MM.1S (cell line): ENCODE measurements at regions not wholly inside any gene's neighbourhood (a gene's known extent, or its start where the extent isn't known, plus 50 kb on each side); places are given as distances from the start of the nearest gene placed in this dataset.

Experiments
- DNase-seq: peaks from one replicate; pipeline ENCODE4 v3.0.0-alpha.2; 2015
- H2AFZ ChIP-seq: fragments of 300-600 bp; sonication (generic); 2 replicates; pipeline ENCODE4 v1.6.0; 2016; ENCODE audit warnings: antibody characterized with exemption, low read length
- H3F3A ChIP-seq: fragments of 300-600 bp; sonication (generic); 2 replicates; pipeline ENCODE4 v1.6.1; 2016; ENCODE audit warnings: mild to moderate bottlenecking, antibody characterized with exemption, low read length, moderate library complexity, mixed read lengths; ENCODE audit not compliant: insufficient read depth
- H3K27ac ChIP-seq: fragments of 300-600 bp; sonication (generic); 2 replicates; pipeline ENCODE4 v1.5.1; 2016; ENCODE audit warnings: mild to moderate bottlenecking, low read length
- H3K27me3 ChIP-seq: fragments of 300-600 bp; sonication (generic); replicated peaks from 2 replicates; pipeline ENCODE4 v1.6.0; 2016; ENCODE audit warnings: low read length; ENCODE audit not compliant: insufficient read depth
- H3K36me3 ChIP-seq: fragments of 300-600 bp; sonication (generic); replicated peaks from 2 replicates; pipeline ENCODE4 v1.6.1; 2016; ENCODE audit warnings: mild to moderate bottlenecking, low read length, mixed read lengths; ENCODE audit not compliant: insufficient read depth
- H3K4me1 ChIP-seq: fragments of 300-600 bp; sonication (generic); 2 replicates; pipeline ENCODE4 v1.6.1; 2016; ENCODE audit warnings: low read length, mixed read lengths
- H3K4me2 ChIP-seq: fragments of 300-600 bp; sonication (generic); 2 replicates; pipeline ENCODE4 v1.6.0; 2016; ENCODE audit warnings: low read depth, low read length
- H3K4me3 ChIP-seq: fragments of 300-600 bp; sonication (generic); 2 replicates; pipeline ENCODE4 v1.5.1; 2016; ENCODE audit warnings: low read length, mixed read lengths
- H3K79me2 ChIP-seq: fragments of 300-600 bp; sonication (generic); 2 replicates; pipeline ENCODE4 v1.6.1; 2016; ENCODE audit warnings: mixed run types, low read length, mixed read lengths
- H3K9ac ChIP-seq: fragments of 300-600 bp; sonication (generic); 2 replicates; pipeline ENCODE4 v1.6.1; 2016; ENCODE audit warnings: low read length, mixed read lengths
- H3K9me2 ChIP-seq: fragments of 300-600 bp; sonication (generic); replicated peaks from 2 replicates; pipeline ENCODE4 v1.6.1; 2016; ENCODE audit warnings: mild to moderate bottlenecking, low read length, mixed read lengths; ENCODE audit not compliant: insufficient read depth
- H3K9me3 ChIP-seq: fragments of 300-600 bp; sonication (generic); replicated peaks from 2 replicates; pipeline ENCODE4 v1.6.1; 2016; ENCODE audit warnings: mild to moderate bottlenecking, low read length, mixed read lengths; ENCODE audit not compliant: insufficient read depth
- H4K20me1 ChIP-seq: fragments of 300-600 bp; sonication (generic); 2 replicates; pipeline ENCODE4 v1.6.1; 2016; ENCODE audit warnings: mild to moderate bottlenecking, low read length, moderate library complexity, mixed read lengths; ENCODE audit not compliant: insufficient read depth
- CTCF ChIP-seq: fragments of 300-600 bp; sonication (generic); IDR thresholded peaks from 2 replicates; pipeline ENCODE4 v1.5.1; 2016; ENCODE audit warnings: antibody characterized with exemption, low read length, mixed read lengths
- EZH2 ChIP-seq: fragments of 300-600 bp; sonication (generic); optimal IDR thresholded peaks from 2 replicates; pipeline ENCODE3; 2017; ENCODE audit warnings: low read depth, mild to moderate bottlenecking, antibody characterized with exemption, low read length, mixed read lengths
- EZH2phosphoT487 ChIP-seq: fragments of 300-600 bp; sonication (generic); IDR thresholded peaks from 2 replicates; pipeline ENCODE4 v1.6.1; 2018; ENCODE audit warnings: antibody characterized with exemption, low read length

GRCh38 chr1:54463259-54464030 lies 57.3 kb upstream of the SSBP3 start:
- Histone ChIP-seq H2AFZ (no peak overlapping the region), H3K9ac (no peak overlapping the region), H3K9me3 (no peaks in the 10 kb centered on the region), H3K36me3 (no peaks in the 10 kb centered on the region), H3K27ac (no peak overlapping the region), H3K4me1 (peaks cover 13% of the 10 kb centered on the region), H4K20me1 (no peaks in the 10 kb centered on the region), H3K9me2 (no peaks in the 10 kb centered on the region), H3F3A (no peaks in the 10 kb centered on the region), H3K27me3 (no peaks in the 10 kb centered on the region), H3K79me2 (no peaks in the 10 kb centered on the region), H3K4me2 (no peak overlapping the region), H3K4me3 (no peak overlapping the region)
- no peak for DNase-seq
- no peak for TF ChIP-seq CTCF
- TF ChIP-seq EZH2phosphoT487: no peak

GRCh38 chr1:54462597-54463258 lies 56.5 kb upstream of the SSBP3 start:
- Histone ChIP-seq H3K4me2 (no peak overlapping the region), H3K9me2 (no peaks in the 10 kb centered on the region), H3K9me3 (no peaks in the 10 kb centered on the region), H3K4me3 (no peak overlapping the region), H4K20me1 (no peaks in the 10 kb centered on the region), H3K9ac (no peak overlapping the region), H3F3A (no peaks in the 10 kb centered on the region), H3K4me1 (peaks cover 13% of the 10 kb centered on the region), H3K36me3 (no peaks in the 10 kb centered on the region), H2AFZ (no peak overlapping the region), H3K79me2 (no peaks in the 10 kb centered on the region), H3K27me3 (no peaks in the 10 kb centered on the region), H3K27ac (no peak overlapping the region)
- no peak for DNase-seq
- TF ChIP-seq EZH2: no peak

GRCh38 chr1:54461731-54462596 lies 55.8 kb upstream of the SSBP3 start:
- Histone ChIP-seq H3K79me2 (no peaks in the 10 kb centered on the region), H3K9me3 (no peaks in the 10 kb centered on the region), H4K20me1 (no peaks in the 10 kb centered on the region), H3K9ac (no peak overlapping the region), H3K9me2 (no peaks in the 10 kb centered on the region), H2AFZ (no peak overlapping the region), H3K4me3 (no peak overlapping the region), H3K27me3 (no peaks in the 10 kb centered on the region), H3K4me2 (no peak overlapping the region), H3K4me1 (peaks cover 13% of the 10 kb centered on the region), H3K36me3 (no peaks in the 10 kb centered on the region), H3F3A (no peaks in the 10 kb centered on the region), H3K27ac (no peak overlapping the region)
- TF ChIP-seq EZH2phosphoT487 (no peak), CTCF (no peak), EZH2 (no peak)
- no peak for DNase-seq
